GM23338 (cell line): ENCODE measurements at regions not wholly inside any gene's neighbourhood (a gene's known extent, or its start where the extent isn't known, plus 50 kb on each side); places are given as distances from the start of the nearest gene placed in this dataset.

ENCODE experiments used
- ATAC-seq: fragments of 200-7000 bp; cut with Tn5 transposase; 3 replicates; pipeline ENCODE4 v1.9.1; 2020
- DNase-seq: peaks from one replicate; pipeline ENCODE4 v3.0.0-alpha.2; 2015; ENCODE audit warnings: low spot score
- H2AFZ ChIP-seq: fragments of 200-600 bp; sonication (generic); 2 replicates; pipeline ENCODE4 v1.8.0; 2016; ENCODE audit warnings: antibody characterized with exemption, mild to moderate bottlenecking, moderate library complexity
- H3F3A ChIP-seq: fragments of 200-600 bp; sonication (generic); replicated peaks from 2 replicates; pipeline ENCODE4 v1.8.0; 2017; ENCODE audit warnings: antibody characterized with exemption, mixed run types, low read depth
- H3K27ac ChIP-seq: fragments of 200-600 bp; sonication (generic); 2 replicates; pipeline ENCODE4 v1.6.1; 2016; ENCODE audit warnings: low read depth
- H3K27me3 ChIP-seq: fragments of 200-600 bp; sonication (generic); 2 replicates; pipeline ENCODE4 v1.8.0; 2016; ENCODE audit warnings: mild to moderate bottlenecking, mixed run types, moderate library complexity; ENCODE audit not compliant: insufficient read depth
- H3K36me3 ChIP-seq: fragments of 200-600 bp; sonication (generic); 2 replicates; pipeline ENCODE4 v1.8.0; 2016; ENCODE audit warnings: mild to moderate bottlenecking; ENCODE audit not compliant: insufficient read depth
- H3K4me1 ChIP-seq: fragments of 200-600 bp; sonication (generic); 2 replicates; pipeline ENCODE4 v1.8.0; 2016; ENCODE audit warnings: mild to moderate bottlenecking, moderate library complexity; ENCODE audit not compliant: insufficient read depth
- H3K4me2 ChIP-seq: fragments of 200-600 bp; sonication (generic); 2 replicates; pipeline ENCODE4 v1.7.1; 2017; ENCODE audit warnings: mixed run types
- H3K4me3 ChIP-seq: fragments of 200-600 bp; sonication (generic); 2 replicates; pipeline ENCODE4 v1.6.1; 2016; ENCODE audit warnings: mixed run types
- H3K79me2 ChIP-seq: fragments of 200-600 bp; sonication (generic); replicated peaks from 2 replicates; pipeline ENCODE4 v1.8.0; 2017; ENCODE audit warnings: mild to moderate bottlenecking; ENCODE audit not compliant: insufficient read depth
- H3K9me2 ChIP-seq: fragments of 200-600 bp; sonication (generic); 2 replicates; pipeline ENCODE4 v1.8.0; 2017; ENCODE audit not compliant: insufficient read depth
- H4K20me1 ChIP-seq: fragments of 200-600 bp; sonication (generic); replicated peaks from 2 replicates; pipeline ENCODE4 v1.8.0; 2017; ENCODE audit warnings: mild to moderate bottlenecking; ENCODE audit not compliant: insufficient read depth
- H3K27ac Mint-ChIP-seq: 2 replicates; pipeline ENCODE4 v1.8.0; 2020; ENCODE audit warnings: inconsistent platforms, mild to moderate bottlenecking, moderate library complexity, mixed read lengths
- H3K27me3 Mint-ChIP-seq: 3 replicates; pipeline ENCODE4 v1.8.0; 2022; ENCODE audit warnings: low read depth, mild to moderate bottlenecking, moderate library complexity, mixed read lengths, inconsistent platforms; ENCODE audit not compliant: insufficient read depth, poor library complexity
- H3K36me3 Mint-ChIP-seq: 3 replicates; pipeline ENCODE4 v1.8.0; 2021; ENCODE audit warnings: low read depth, mild to moderate bottlenecking, inconsistent platforms, moderate library complexity, mixed read lengths
- H3K4me1 Mint-ChIP-seq: 3 replicates; pipeline ENCODE4 v1.8.0; 2020; ENCODE audit warnings: mild to moderate bottlenecking, inconsistent platforms, mixed read lengths
- H3K4me3 Mint-ChIP-seq: 3 replicates; pipeline ENCODE4 v1.8.0; 2021; ENCODE audit warnings: moderate library complexity, mild to moderate bottlenecking, inconsistent platforms, mixed read lengths
- H3K9me3 Mint-ChIP-seq: 3 replicates; pipeline ENCODE4 v1.8.0; 2020; ENCODE audit warnings: moderate library complexity, mild to moderate bottlenecking, inconsistent platforms, mixed read lengths
- CREB1 ChIP-seq: fragments of 250-450 bp; sonication (Bioruptor Pico); IDR thresholded peaks from 2 replicates; pipeline ENCODE4 v1.5.0; 2020; ENCODE audit warnings: low read depth, mild to moderate bottlenecking, moderate library complexity
- EZH2 ChIP-seq: fragments of 200-600 bp; sonication (generic); IDR thresholded peaks from one replicate; pipeline ENCODE4 v1.8.0; 2017; ENCODE audit warnings: antibody characterized with exemption, mild to moderate bottlenecking, low read depth; ENCODE audit not compliant: unreplicated experiment
- EZH2phosphoT487 ChIP-seq: fragments of 200-600 bp; sonication (generic); IDR thresholded peaks from one replicate; pipeline ENCODE4 v1.8.1; 2018; ENCODE audit warnings: antibody characterized with exemption; ENCODE audit not compliant: unreplicated experiment
- JUNB ChIP-seq: IDR thresholded peaks from one replicate; pipeline ENCODE4 v1.6.1; 2016; ENCODE audit warnings: antibody characterized with exemption; ENCODE audit not compliant: unreplicated experiment
- NANOG ChIP-seq: IDR thresholded peaks from 2 replicates; pipeline ENCODE4 v1.6.1; 2016; ENCODE audit warnings: antibody characterized with exemption, borderline replicate concordance
- POLR2AphosphoS5 ChIP-seq: IDR thresholded peaks from 2 replicates; pipeline ENCODE4 v1.6.1; 2016; ENCODE audit warnings: antibody characterized with exemption, low read depth
- ZNF114 ChIP-seq: fragments of 250-450 bp; sonication (Bioruptor Pico); IDR thresholded peaks from 2 replicates; pipeline ENCODE4 v1.5.0; 2020; ENCODE audit warnings: mild to moderate bottlenecking, moderate library complexity
- ZNF331 ChIP-seq: fragments of 250-450 bp; sonication (Bioruptor Pico); IDR thresholded peaks from 2 replicates; pipeline ENCODE4 v1.5.0; 2020; ENCODE audit warnings: low read depth, mild to moderate bottlenecking, moderate library complexity
- TF ChIP-seq, protein P1 (sequence below): IDR thresholded peaks from 2 replicates; pipeline ENCODE4 v1.6.1; 2016; ENCODE audit warnings: antibody characterized with exemption
- TF ChIP-seq, protein P2 (sequence below): IDR thresholded peaks from one replicate; pipeline ENCODE4 v1.6.1; 2018; ENCODE audit warnings: antibody characterized with exemption; ENCODE audit not compliant: unreplicated experiment
- TF ChIP-seq, protein P3 (sequence below), 2 experiments: fragments of 200-600 bp in 1 of 2; sonication (generic) in 1 of 2; conservative IDR thresholded peaks; 2 replicates each; pipeline versions ENCODE4 v1.5.1 to v1.6.1; 2016 to 2017; ENCODE audit warnings: antibody characterized with exemption in 2 of 2, low read depth in 2 of 2, mild to moderate bottlenecking in 2 of 2, moderate library complexity in 1 of 2

DNA sequence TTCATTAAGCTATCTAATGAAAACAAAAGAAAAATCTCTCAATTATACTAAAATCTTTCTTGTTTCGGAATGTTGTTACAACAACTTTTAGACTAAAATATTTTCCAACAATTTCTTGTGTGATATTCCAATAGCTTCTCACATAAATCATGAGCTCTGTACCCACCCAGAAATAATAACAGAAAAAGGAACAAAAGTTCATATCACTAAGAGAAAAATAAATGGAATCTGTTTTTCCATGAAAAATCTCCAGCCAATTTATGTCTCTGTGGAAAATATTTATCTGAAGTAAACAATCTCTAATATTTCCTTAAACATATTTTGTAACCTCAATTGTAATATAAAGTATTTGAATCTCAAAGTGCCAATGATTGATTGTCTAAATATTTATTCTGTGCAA, 628.6 kb upstream of the ANKRD30A start:
- Histone ChIP-seq H3K27ac (no peak overlapping the region), H4K20me1 (no peaks in the 10 kb centered on the region), H3K4me2 (no peak overlapping the region), H3K36me3 (no peaks in the 10 kb centered on the region), H3K4me3 (no peak overlapping the region), H3K79me2 (no peaks in the 10 kb centered on the region), H3K9me2 (no peaks in the 10 kb centered on the region), H3F3A (no peaks in the 10 kb centered on the region), H2AFZ (no peak overlapping the region), H3K27me3 (no peaks in the 10 kb centered on the region), H3K4me1 (0 out of 2 replicates have a peak, but pooled peaks cover 5% of the 10 kb centered on the region)
- no peak for TF ChIP-seq CREB1 (CRISPR knock-in tag)
- TF ChIP-seq JUNB: no peak
- TF ChIP-seq, protein P1, sequence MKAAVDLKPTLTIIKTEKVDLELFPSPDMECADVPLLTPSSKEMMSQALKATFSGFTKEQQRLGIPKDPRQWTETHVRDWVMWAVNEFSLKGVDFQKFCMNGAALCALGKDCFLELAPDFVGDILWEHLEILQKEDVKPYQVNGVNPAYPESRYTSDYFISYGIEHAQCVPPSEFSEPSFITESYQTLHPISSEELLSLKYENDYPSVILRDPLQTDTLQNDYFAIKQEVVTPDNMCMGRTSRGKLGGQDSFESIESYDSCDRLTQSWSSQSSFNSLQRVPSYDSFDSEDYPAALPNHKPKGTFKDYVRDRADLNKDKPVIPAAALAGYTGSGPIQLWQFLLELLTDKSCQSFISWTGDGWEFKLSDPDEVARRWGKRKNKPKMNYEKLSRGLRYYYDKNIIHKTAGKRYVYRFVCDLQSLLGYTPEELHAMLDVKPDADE: no peak
- TF ChIP-seq EZH2phosphoT487: no peak
- TF ChIP-seq ZNF114 (CRISPR knock-in tag): no peak
- TF ChIP-seq, protein P2, sequence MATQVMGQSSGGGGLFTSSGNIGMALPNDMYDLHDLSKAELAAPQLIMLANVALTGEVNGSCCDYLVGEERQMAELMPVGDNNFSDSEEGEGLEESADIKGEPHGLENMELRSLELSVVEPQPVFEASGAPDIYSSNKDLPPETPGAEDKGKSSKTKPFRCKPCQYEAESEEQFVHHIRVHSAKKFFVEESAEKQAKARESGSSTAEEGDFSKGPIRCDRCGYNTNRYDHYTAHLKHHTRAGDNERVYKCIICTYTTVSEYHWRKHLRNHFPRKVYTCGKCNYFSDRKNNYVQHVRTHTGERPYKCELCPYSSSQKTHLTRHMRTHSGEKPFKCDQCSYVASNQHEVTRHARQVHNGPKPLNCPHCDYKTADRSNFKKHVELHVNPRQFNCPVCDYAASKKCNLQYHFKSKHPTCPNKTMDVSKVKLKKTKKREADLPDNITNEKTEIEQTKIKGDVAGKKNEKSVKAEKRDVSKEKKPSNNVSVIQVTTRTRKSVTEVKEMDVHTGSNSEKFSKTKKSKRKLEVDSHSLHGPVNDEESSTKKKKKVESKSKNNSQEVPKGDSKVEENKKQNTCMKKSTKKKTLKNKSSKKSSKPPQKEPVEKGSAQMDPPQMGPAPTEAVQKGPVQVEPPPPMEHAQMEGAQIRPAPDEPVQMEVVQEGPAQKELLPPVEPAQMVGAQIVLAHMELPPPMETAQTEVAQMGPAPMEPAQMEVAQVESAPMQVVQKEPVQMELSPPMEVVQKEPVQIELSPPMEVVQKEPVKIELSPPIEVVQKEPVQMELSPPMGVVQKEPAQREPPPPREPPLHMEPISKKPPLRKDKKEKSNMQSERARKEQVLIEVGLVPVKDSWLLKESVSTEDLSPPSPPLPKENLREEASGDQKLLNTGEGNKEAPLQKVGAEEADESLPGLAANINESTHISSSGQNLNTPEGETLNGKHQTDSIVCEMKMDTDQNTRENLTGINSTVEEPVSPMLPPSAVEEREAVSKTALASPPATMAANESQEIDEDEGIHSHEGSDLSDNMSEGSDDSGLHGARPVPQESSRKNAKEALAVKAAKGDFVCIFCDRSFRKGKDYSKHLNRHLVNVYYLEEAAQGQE: no peak
- no peak for TF ChIP-seq POLR2AphosphoS5
- no peak for TF ChIP-seq ZNF331 (CRISPR knock-in tag)
- H3K9me3 Mint-ChIP-seq: no peaks in the 10 kb centered on the region; the same call in 2 of the 3 replicates
- no peak overlapping the region for H3K4me3 Mint-ChIP-seq
- H3K4me1 Mint-ChIP-seq: peaks cover 4% of the 10 kb centered on the region; the same call in 2 of the 3 replicates
- ATAC-seq (no peak), DNase-seq (no peak)
- H3K27me3 Mint-ChIP-seq: peaks cover 2% of the 10 kb centered on the region
- no peaks in the 10 kb centered on the region for H3K36me3 Mint-ChIP-seq
- H3K27ac Mint-ChIP-seq: no peak overlapping the region

DNA sequence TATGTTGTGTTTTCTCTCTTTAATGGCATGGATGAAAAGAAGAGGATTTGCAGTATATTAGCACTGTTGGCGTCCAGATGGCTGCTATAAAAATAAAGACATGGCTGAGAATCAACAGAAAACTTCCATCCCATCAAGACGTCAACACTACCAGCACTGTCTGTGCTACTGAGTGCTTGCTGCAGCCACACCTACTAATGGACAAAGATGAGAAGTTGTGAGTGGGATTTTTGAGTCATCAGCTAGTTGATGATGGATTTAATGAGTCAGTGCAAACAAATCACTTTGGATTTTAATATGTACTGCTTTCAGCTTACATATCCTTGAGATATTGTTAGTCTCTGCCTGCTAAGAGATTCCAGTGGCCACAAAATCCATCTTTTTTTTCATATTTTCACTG, 631.0 kb upstream of the ANKRD30A start:
- ATAC-seq: no peak
- H2AFZ ChIP-seq: no peak overlapping the region
- no peak overlapping the region for H3K27ac Mint-ChIP-seq
- TF ChIP-seq ZNF114 (CRISPR knock-in tag): no peak
- no peak for TF ChIP-seq EZH2phosphoT487
- TF ChIP-seq EZH2: no peak
- TF ChIP-seq NANOG: no peak
- TF ChIP-seq CREB1 (CRISPR knock-in tag): no peak
- TF ChIP-seq, protein P3, sequence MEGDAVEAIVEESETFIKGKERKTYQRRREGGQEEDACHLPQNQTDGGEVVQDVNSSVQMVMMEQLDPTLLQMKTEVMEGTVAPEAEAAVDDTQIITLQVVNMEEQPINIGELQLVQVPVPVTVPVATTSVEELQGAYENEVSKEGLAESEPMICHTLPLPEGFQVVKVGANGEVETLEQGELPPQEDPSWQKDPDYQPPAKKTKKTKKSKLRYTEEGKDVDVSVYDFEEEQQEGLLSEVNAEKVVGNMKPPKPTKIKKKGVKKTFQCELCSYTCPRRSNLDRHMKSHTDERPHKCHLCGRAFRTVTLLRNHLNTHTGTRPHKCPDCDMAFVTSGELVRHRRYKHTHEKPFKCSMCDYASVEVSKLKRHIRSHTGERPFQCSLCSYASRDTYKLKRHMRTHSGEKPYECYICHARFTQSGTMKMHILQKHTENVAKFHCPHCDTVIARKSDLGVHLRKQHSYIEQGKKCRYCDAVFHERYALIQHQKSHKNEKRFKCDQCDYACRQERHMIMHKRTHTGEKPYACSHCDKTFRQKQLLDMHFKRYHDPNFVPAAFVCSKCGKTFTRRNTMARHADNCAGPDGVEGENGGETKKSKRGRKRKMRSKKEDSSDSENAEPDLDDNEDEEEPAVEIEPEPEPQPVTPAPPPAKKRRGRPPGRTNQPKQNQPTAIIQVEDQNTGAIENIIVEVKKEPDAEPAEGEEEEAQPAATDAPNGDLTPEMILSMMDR (conservative IDR thresholded peaks at IDR 0.05; ENCODE audit: low read depth in 2 of 2): no peak

More for the DNA sequence above, 631.0 kb upstream of the ANKRD30A start:
- Histone ChIP-seq H3K9me2 (0 out of 2 replicates have a peak, but pooled peaks cover 13% of the 10 kb centered on the region), H3K4me2 (no peak overlapping the region), H3K4me1 (peaks cover 5% of the 10 kb centered on the region), H3K4me3 (no peak overlapping the region), H3K79me2 (no peaks in the 10 kb centered on the region), H3F3A (no peaks in the 10 kb centered on the region), H4K20me1 (no peaks in the 10 kb centered on the region), H3K27ac (no peak overlapping the region), H3K27me3 (no peaks in the 10 kb centered on the region), H3K36me3 (no peaks in the 10 kb centered on the region)
- Mint-ChIP-seq H3K9me3 (no peaks in the 10 kb centered on the region; the same call in 2 of the 3 replicates), H3K4me3 (no peak overlapping the region), H3K36me3 (no peaks in the 10 kb centered on the region), H3K27me3 (peaks cover 2% of the 10 kb centered on the region), H3K4me1 (peaks cover 4% of the 10 kb centered on the region; the same call in 2 of the 3 replicates)
- DNase-seq: no peak
